Sigmoid colon (tissue), 4 donors: ENCODE measurements at regions not wholly inside any gene's neighbourhood (a gene's known extent, or its start where the extent isn't known, plus 50 kb on each side); places are given as distances from the start of the nearest gene placed in this dataset.

Experiments
- CTCF ChIP-seq, 4 experiments: fragments of 450-650 bp in 3 of 4; fragments of 200-600 bp in 1 of 4; IDR thresholded peaks; one replicate each; pipeline ENCODE4 v1.5.1; 2016 to 2019; ENCODE audit warnings: antibody characterized with exemption in 4 of 4, mild to moderate bottlenecking in 3 of 4, moderate library complexity in 2 of 4
- POLR2A ChIP-seq, 2 donors: fragments of 450-650 bp; IDR thresholded peaks; one replicate each; pipeline ENCODE4 v1.6.1; 2016; ENCODE audit warnings: antibody characterized with exemption in 2 of 2, mild to moderate bottlenecking in 2 of 2, moderate library complexity in 2 of 2
- POLR2AphosphoS5 ChIP-seq, 4 donors: sonication (generic); formaldehyde crosslinking; IDR thresholded peaks; one replicate each; pipeline ENCODE4 v1.6.1; 2017; ENCODE audit warnings: antibody characterized with exemption in 4 of 4

DNA sequence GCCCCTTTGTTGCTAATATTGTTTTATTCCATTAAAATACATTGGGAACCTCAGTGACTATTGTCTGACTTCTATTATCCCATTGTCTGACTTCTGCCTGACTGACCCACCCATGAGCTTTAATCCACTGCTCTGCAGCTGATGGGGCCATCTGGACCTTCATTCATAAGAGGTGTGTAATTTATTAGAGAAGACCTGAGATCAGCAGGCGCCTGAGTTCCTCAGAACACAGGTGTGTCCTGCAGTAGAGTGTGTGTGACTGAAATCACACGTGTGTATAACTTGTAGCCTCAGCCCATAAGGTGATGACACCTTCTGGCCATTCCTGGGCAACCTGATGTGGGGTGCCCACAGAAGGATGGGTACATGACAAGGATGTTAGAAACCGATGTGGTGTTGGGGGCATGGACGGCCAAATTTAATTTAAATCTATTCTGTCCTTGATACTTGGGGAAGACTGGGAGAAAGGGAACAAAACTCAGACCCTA lies 821.0 kb downstream of the TMEM121 start:
- TF ChIP-seq CTCF (IDR thresholded peaks at IDR 0.05) (no peak), POLR2A (IDR thresholded peaks at IDR 0.05) (no peak), POLR2AphosphoS5 (IDR thresholded peaks at IDR 0.05) (no peak)
